Ishikawa (cell line): ENCODE measurements at regions not wholly inside any gene's neighbourhood (a gene's known extent, or its start where the extent isn't known, plus 50 kb on each side); places are given as distances from the start of the nearest gene placed in this dataset.

Source experiments
- EGR1 ChIP-seq: IDR thresholded peaks from 2 replicates; pipeline ENCODE4 v1.6.1; 2012
- FOXM1 ChIP-seq: IDR thresholded peaks from 2 replicates; pipeline ENCODE4 v1.6.1; 2012; ENCODE audit warnings: low read depth, borderline replicate concordance
- REST ChIP-seq: IDR thresholded peaks from 2 replicates; pipeline ENCODE4 v1.6.1; 2012; ENCODE audit warnings: low read depth, mild to moderate bottlenecking

- TF ChIP-seq REST (no peak), FOXM1 (no peak), EGR1 (no peak)
Observed at GRCh38 chr10:93225938-93226337, 152.2 kb downstream of the CYP26A1 start.
